ENCODE measurements at regions not wholly inside any gene's neighbourhood (a gene's known extent, or its start where the extent isn't known, plus 50 kb on each side); places are given as distances from the start of the nearest gene placed in this dataset.

DNA sequence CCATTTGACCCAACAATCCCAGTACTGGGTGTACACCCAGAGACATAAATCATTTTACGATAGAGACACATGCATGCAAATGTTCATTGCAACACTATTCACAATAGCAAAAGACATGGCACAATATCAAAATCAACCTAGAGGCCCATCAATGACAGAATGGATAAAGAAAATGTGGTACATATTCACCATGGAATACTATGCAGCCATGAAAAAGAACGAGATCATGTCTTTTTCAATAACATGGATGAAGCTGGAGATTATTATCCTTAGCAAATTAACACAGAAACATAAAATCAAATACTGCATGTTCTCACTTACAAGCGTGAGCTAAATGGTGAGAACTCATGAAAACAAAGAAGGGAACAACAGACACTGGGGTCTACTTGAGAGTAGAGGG lies 249.1 kb downstream of the RASSF9 start:
- ChIA-PET POLR2A (no interaction called here), CTCF (ENCODE audit: low intra/inter-chr PET ratio, low total read pairs) (no interaction called here)
- Histone ChIP-seq H3K27me3 (ENCODE audit: control insufficient read depth in 1 of 2, insufficient read depth in 2 of 2, low read length in 2 of 2) (no peaks in the 10 kb centered on the region), H3K9ac (ENCODE audit: insufficient read depth, low read depth, low read length) (no peak overlapping the region), H3K27ac (ENCODE audit: extremely low read length, insufficient read depth, low read length) (no peak overlapping the region), H3K36me3 (replicated peaks in 1 of 2; ENCODE audit: control insufficient read depth in 1 of 2, insufficient read depth in 2 of 2, low read length in 2 of 2) (no peaks in the 10 kb centered on the region), H2AFZ (ENCODE audit: low read length) (no peak overlapping the region), H3K79me2 (ENCODE audit: insufficient read depth, low read length) (no peaks in the 10 kb centered on the region), H3K4me1 (ENCODE audit: insufficient read depth, low read length) (no peaks in the 10 kb centered on the region), H3K4me3 (replicated peaks in 1 of 3; ENCODE audit: insufficient read depth in 1 of 3, low read depth in 2 of 3, low read length in 3 of 3) (no peak overlapping the region), H4K20me1 (ENCODE audit: insufficient read depth, low read length) (no peaks in the 10 kb centered on the region), H3K4me2 (ENCODE audit: low read depth, low read length) (no peak overlapping the region), H3K9me3 (ENCODE audit: low read length) (no peaks in the 10 kb centered on the region)
- ATAC-seq (no peak), FAIRE-seq (no peak), DNase-seq (ENCODE audit: low spot score) (no peak)
- 11% methylated on average over 3 of the region's 3 CpGs for WGBS (ENCODE audit: low lambda C conversion rate)
- intact Hi-C loops (cut with micrococcal nuclease; ENCODE audit: unreplicated experiment) (no loop called here), in situ Hi-C loops (cut with HindIII; ENCODE audit: extremely low pct_ligation_motif_present, low pct_unique_long_range_greater_than_20kb) (no loop called here)
- TF ChIP-seq KLF13 (CRISPR knock-in tag; IDR thresholded peaks at IDR 0.05) (no peak), NRL (CRISPR knock-in tag; IDR thresholded peaks at IDR 0.05; ENCODE audit: borderline replicate concordance) (no peak)
- BruUV-seq (replicated peaks): no TSS peak

DNA sequence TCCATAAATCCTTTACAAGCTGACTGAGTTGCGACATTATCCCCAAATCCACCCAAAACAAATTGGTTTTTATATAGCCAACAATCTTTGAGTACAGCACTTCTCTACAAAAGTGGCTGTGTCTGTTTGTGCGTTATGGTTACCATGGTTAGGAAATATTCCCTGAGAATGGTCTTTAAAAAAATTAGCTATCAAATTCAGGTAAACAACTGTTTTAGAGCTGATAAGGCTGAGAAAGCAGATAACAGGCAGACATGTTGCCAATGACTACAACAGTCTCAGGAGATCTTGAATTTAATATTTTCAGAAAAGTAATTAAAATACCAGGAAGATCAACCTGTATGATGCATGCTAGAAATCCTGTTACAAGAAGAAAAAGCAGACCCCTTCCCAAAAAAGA lies 248.0 kb downstream of the RASSF9 start:
- no peak overlapping the region for H3K4me2 ChIP-seq (ENCODE audit: low read depth, low read length)
- no peak overlapping the region for H3K9ac ChIP-seq (ENCODE audit: insufficient read depth, low read depth, low read length)
- H3K27me3 ChIP-seq (ENCODE audit: control insufficient read depth in 1 of 2, insufficient read depth in 2 of 2, low read length in 2 of 2): no peaks in the 10 kb centered on the region
- no peak overlapping the region for H2AFZ ChIP-seq (ENCODE audit: low read length)
- CTCF ChIA-PET (ENCODE audit: low intra/inter-chr PET ratio, low total read pairs): no interaction called here
- no peak for ATAC-seq
- intact Hi-C loops (cut with micrococcal nuclease; ENCODE audit: unreplicated experiment) (no loop called here), in situ Hi-C loops (cut with HindIII; ENCODE audit: extremely low pct_ligation_motif_present, low pct_unique_long_range_greater_than_20kb) (no loop called here)
- no peak for FAIRE-seq
- no peaks in the 10 kb centered on the region for H3K4me1 ChIP-seq (ENCODE audit: insufficient read depth, low read length)
- no peaks in the 10 kb centered on the region for H3K79me2 ChIP-seq (ENCODE audit: insufficient read depth, low read length)
- H3K27ac ChIP-seq (ENCODE audit: extremely low read length, insufficient read depth, low read length): no peak overlapping the region
- WGBS (ENCODE audit: low lambda C conversion rate): 24% methylated on average over 2 of the region's 2 CpGs
- no peaks in the 10 kb centered on the region for H3K36me3 ChIP-seq (replicated peaks in 1 of 2; ENCODE audit: control insufficient read depth in 1 of 2, insufficient read depth in 2 of 2, low read length in 2 of 2)
- no peak overlapping the region for H3K4me3 ChIP-seq (replicated peaks in 1 of 3; ENCODE audit: insufficient read depth in 1 of 3, low read depth in 2 of 3, low read length in 3 of 3)
- H4K20me1 ChIP-seq (ENCODE audit: insufficient read depth, low read length): no peaks in the 10 kb centered on the region
- DNase-seq (ENCODE audit: low spot score): no peak
- no TSS peak for BruUV-seq (replicated peaks)
- no peaks in the 10 kb centered on the region for H3K9me3 ChIP-seq (ENCODE audit: low read length)
- TF ChIP-seq MEIS1 (CRISPR knock-in tag; IDR thresholded peaks at IDR 0.05; ENCODE audit: borderline replicate concordance): no peak
- TF ChIP-seq, protein P1, sequence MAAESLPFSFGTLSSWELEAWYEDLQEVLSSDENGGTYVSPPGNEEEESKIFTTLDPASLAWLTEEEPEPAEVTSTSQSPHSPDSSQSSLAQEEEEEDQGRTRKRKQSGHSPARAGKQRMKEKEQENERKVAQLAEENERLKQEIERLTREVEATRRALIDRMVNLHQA (CRISPR knock-in tag; IDR thresholded peaks at IDR 0.05): no peak
- TF ChIP-seq, protein P2, sequence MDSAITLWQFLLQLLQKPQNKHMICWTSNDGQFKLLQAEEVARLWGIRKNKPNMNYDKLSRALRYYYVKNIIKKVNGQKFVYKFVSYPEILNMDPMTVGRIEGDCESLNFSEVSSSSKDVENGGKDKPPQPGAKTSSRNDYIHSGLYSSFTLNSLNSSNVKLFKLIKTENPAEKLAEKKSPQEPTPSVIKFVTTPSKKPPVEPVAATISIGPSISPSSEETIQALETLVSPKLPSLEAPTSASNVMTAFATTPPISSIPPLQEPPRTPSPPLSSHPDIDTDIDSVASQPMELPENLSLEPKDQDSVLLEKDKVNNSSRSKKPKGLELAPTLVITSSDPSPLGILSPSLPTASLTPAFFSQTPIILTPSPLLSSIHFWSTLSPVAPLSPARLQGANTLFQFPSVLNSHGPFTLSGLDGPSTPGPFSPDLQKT (CRISPR knock-in tag; IDR thresholded peaks at IDR 0.05; ENCODE audit: borderline replicate concordance): no peak
- TF ChIP-seq, protein P3, sequence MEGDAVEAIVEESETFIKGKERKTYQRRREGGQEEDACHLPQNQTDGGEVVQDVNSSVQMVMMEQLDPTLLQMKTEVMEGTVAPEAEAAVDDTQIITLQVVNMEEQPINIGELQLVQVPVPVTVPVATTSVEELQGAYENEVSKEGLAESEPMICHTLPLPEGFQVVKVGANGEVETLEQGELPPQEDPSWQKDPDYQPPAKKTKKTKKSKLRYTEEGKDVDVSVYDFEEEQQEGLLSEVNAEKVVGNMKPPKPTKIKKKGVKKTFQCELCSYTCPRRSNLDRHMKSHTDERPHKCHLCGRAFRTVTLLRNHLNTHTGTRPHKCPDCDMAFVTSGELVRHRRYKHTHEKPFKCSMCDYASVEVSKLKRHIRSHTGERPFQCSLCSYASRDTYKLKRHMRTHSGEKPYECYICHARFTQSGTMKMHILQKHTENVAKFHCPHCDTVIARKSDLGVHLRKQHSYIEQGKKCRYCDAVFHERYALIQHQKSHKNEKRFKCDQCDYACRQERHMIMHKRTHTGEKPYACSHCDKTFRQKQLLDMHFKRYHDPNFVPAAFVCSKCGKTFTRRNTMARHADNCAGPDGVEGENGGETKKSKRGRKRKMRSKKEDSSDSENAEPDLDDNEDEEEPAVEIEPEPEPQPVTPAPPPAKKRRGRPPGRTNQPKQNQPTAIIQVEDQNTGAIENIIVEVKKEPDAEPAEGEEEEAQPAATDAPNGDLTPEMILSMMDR (CRISPR knock-in tag; IDR thresholded peaks at IDR 0.05): no peak
- TF ChIP-seq KDM5B (CRISPR knock-in tag; IDR thresholded peaks at IDR 0.05; ENCODE audit: borderline replicate concordance): no peak
- TF ChIP-seq, protein P4, sequence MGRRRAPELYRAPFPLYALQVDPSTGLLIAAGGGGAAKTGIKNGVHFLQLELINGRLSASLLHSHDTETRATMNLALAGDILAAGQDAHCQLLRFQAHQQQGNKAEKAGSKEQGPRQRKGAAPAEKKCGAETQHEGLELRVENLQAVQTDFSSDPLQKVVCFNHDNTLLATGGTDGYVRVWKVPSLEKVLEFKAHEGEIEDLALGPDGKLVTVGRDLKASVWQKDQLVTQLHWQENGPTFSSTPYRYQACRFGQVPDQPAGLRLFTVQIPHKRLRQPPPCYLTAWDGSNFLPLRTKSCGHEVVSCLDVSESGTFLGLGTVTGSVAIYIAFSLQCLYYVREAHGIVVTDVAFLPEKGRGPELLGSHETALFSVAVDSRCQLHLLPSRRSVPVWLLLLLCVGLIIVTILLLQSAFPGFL (CRISPR knock-in tag; IDR thresholded peaks at IDR 0.05): no peak
- TF ChIP-seq SMAD9 (CRISPR knock-in tag; IDR thresholded peaks at IDR 0.05): no peak
- no peak for TF ChIP-seq SRF (IDR thresholded peaks at IDR 0.05; ENCODE audit: low read depth, low read length)
- TF ChIP-seq MAFF (IDR thresholded peaks at IDR 0.05; ENCODE audit: low read depth, low read length): no peak
- TF ChIP-seq ATF1 (CRISPR knock-in tag; IDR thresholded peaks at IDR 0.05): no peak
- POLR2A ChIA-PET: no interaction called here

Measured in HepG2 (cell line).